DOHH2 (cell line): ENCODE measurements at regions not wholly inside any gene's neighbourhood (a gene's known extent, or its start where the extent isn't known, plus 50 kb on each side); places are given as distances from the start of the nearest gene placed in this dataset.

Source experiments
- H3F3A ChIP-seq: fragments of 200-600 bp; sonication (generic), shearing (Covaris generic); 2 replicates; pipeline ENCODE4 v1.6.0; 2016; ENCODE audit warnings: antibody characterized with exemption, mild to moderate bottlenecking; ENCODE audit not compliant: control insufficient read depth, insufficient read depth
- H3K27ac ChIP-seq: fragments of 200-600 bp; sonication (generic); 2 replicates; pipeline ENCODE4 v1.5.1; 2014; ENCODE audit warnings: low read depth, mild to moderate bottlenecking, low read length, moderate library complexity
- H3K27me3 ChIP-seq: fragments of 200-600 bp; sonication (generic); 2 replicates; pipeline ENCODE4 v1.6.1; 2014; ENCODE audit warnings: mild to moderate bottlenecking, low read length, mixed read lengths; ENCODE audit not compliant: control insufficient read depth
- H3K36me3 ChIP-seq: fragments of 200-600 bp; sonication (generic); 2 replicates; pipeline ENCODE4 v1.6.1; 2014; ENCODE audit warnings: mild to moderate bottlenecking, low read length, moderate library complexity, mixed read lengths; ENCODE audit not compliant: control insufficient read depth
- H3K4me1 ChIP-seq: fragments of 200-600 bp; sonication (generic); 2 replicates; pipeline ENCODE4 v1.6.1; 2014; ENCODE audit warnings: mild to moderate bottlenecking, low read length, mixed read lengths; ENCODE audit not compliant: control insufficient read depth
- H3K4me2 ChIP-seq: fragments of 200-600 bp; sonication (generic); 2 replicates; pipeline ENCODE4 v1.6.0; 2014; ENCODE audit warnings: mild to moderate bottlenecking, low read length, moderate library complexity
- H3K4me3 ChIP-seq: fragments of 200-600 bp; sonication (generic); 2 replicates; pipeline ENCODE4 v1.5.1; 2014; ENCODE audit warnings: mild to moderate bottlenecking, low read length, mixed read lengths
- H3K79me2 ChIP-seq: fragments of 200-600 bp; sonication (generic); 2 replicates; pipeline ENCODE4 v1.6.1; 2014; ENCODE audit warnings: mild to moderate bottlenecking, low read length, mixed read lengths; ENCODE audit not compliant: control insufficient read depth
- H3K9me2 ChIP-seq: fragments of 200-600 bp; sonication (generic); replicated peaks from 2 replicates; pipeline ENCODE4 v1.6.1; 2014; ENCODE audit warnings: mild to moderate bottlenecking, low read length, mixed read lengths; ENCODE audit not compliant: control insufficient read depth
- H3K9me3 ChIP-seq: fragments of 200-600 bp; sonication (generic); 2 replicates; pipeline ENCODE4 v1.6.1; 2014; ENCODE audit warnings: antibody characterized with exemption, low read length, mixed read lengths; ENCODE audit not compliant: control insufficient read depth, insufficient read depth
- H4K20me1 ChIP-seq: fragments of 200-600 bp; sonication (generic); 2 replicates; pipeline ENCODE4 v1.6.0; 2014; ENCODE audit warnings: low read depth, mild to moderate bottlenecking, antibody characterized with exemption, low read length, moderate library complexity; ENCODE audit not compliant: control insufficient read depth, insufficient read depth
- CTCF ChIP-seq: fragments of 200-600 bp; sonication (generic); IDR thresholded peaks from one replicate; pipeline ENCODE4 v1.5.1; 2014; ENCODE audit warnings: antibody characterized with exemption, mild to moderate bottlenecking, low read depth, low read length; ENCODE audit not compliant: poor library complexity, severe bottlenecking
- EZH2phosphoT487 ChIP-seq: fragments of 200-600 bp; sonication (generic); IDR thresholded peaks from 2 replicates; pipeline ENCODE4 v1.6.1; 2017; ENCODE audit warnings: borderline replicate concordance, mild to moderate bottlenecking, antibody characterized with exemption, low read length, moderate library complexity, mixed read lengths

- H3K4me2 ChIP-seq = no peak overlapping the region
Observed at GRCh38 chr13:70950664-70951063, 842.4 kb upstream of the KLHL1 start.

GRCh38 chr13:70945506-70945905, 837.3 kb upstream of the KLHL1 start:
- H3K27me3 ChIP-seq = no peaks in the 10 kb centered on the region
- H3K4me3 ChIP-seq = no peak overlapping the region
- H3K27ac ChIP-seq = no peak overlapping the region
- no peaks in the 10 kb centered on the region for H3F3A ChIP-seq
- H3K4me2 ChIP-seq = no peak overlapping the region
- no peaks in the 10 kb centered on the region for H3K9me3 ChIP-seq
- TF ChIP-seq EZH2phosphoT487 (no peak), CTCF (no peak)
- H3K79me2 ChIP-seq = no peaks in the 10 kb centered on the region
- no peaks in the 10 kb centered on the region for H3K9me2 ChIP-seq
- no peaks in the 10 kb centered on the region for H3K4me1 ChIP-seq
- no peaks in the 10 kb centered on the region for H4K20me1 ChIP-seq
- no peaks in the 10 kb centered on the region for H3K36me3 ChIP-seq

More at GRCh38 chr13:70950664-70951063, 842.4 kb upstream of the KLHL1 start:
- H3K4me1 ChIP-seq = no peaks in the 10 kb centered on the region
- no peaks in the 10 kb centered on the region for H3K27me3 ChIP-seq
- H3K27ac ChIP-seq = no peak overlapping the region
- no peaks in the 10 kb centered on the region for H4K20me1 ChIP-seq
- TF ChIP-seq CTCF = no peak
- TF ChIP-seq EZH2phosphoT487 = no peak
- H3K4me3 ChIP-seq = no peak overlapping the region
- H3K9me3 ChIP-seq = no peaks in the 10 kb centered on the region
- H3K36me3 ChIP-seq = no peaks in the 10 kb centered on the region
- no peaks in the 10 kb centered on the region for H3K79me2 ChIP-seq
- no peaks in the 10 kb centered on the region for H3K9me2 ChIP-seq
- no peaks in the 10 kb centered on the region for H3F3A ChIP-seq

DNA sequence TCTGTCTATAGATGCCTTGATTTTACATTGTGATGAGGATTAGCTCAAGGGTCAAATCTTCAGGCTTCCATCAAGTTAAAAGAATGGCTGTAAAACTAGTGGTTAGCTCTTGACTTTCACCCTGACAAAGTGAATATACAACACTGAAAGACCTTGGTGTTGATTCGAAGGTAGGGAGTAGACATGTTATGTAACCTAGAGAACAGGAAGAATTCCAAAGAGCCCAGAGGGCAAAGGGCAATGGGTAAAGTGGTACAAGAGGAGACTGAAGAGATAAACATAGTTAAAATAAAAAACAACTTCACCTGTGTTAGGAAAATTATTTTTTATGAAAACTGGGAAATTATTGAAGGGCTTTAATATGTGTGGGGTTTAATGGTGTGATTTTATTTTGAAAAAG, 833.2 kb upstream of the KLHL1 start:
- Histone ChIP-seq H3K27me3 (no peaks in the 10 kb centered on the region), H3K4me2 (no peak overlapping the region), H3K27ac (no peak overlapping the region), H3F3A (no peaks in the 10 kb centered on the region), H3K9me2 (no peaks in the 10 kb centered on the region), H3K79me2 (no peaks in the 10 kb centered on the region), H4K20me1 (no peaks in the 10 kb centered on the region), H3K9me3 (no peaks in the 10 kb centered on the region), H3K4me1 (no peaks in the 10 kb centered on the region), H3K36me3 (no peaks in the 10 kb centered on the region), H3K4me3 (no peak overlapping the region)
- TF ChIP-seq EZH2phosphoT487 (no peak), CTCF (no peak)

DNA sequence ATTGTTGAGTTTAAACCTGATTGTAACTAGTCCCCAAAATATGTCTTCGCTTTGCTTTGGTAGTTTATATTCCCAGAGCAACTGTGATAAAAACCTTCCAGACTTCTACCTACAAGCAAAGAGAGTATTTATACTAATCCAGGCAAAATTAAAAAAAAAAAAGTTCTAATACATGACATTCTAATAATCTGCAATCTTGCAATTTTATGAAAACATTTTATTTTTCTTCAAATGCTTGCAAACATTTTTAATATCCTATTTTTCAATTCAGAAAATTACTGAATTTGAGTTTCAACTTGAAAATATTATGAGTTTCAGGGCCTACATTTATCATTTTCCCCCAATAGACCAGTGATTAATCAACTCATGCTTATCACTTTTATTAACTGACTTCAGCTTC, 830.2 kb upstream of the KLHL1 start:
- Histone ChIP-seq H3K27ac (no peak overlapping the region), H4K20me1 (no peaks in the 10 kb centered on the region), H3K36me3 (no peaks in the 10 kb centered on the region), H3K4me1 (no peaks in the 10 kb centered on the region), H3K79me2 (no peaks in the 10 kb centered on the region), H3K4me2 (no peak overlapping the region), H3K27me3 (no peaks in the 10 kb centered on the region), H3F3A (no peaks in the 10 kb centered on the region), H3K9me3 (no peaks in the 10 kb centered on the region), H3K9me2 (no peaks in the 10 kb centered on the region), H3K4me3 (no peak overlapping the region)
- no peak for TF ChIP-seq EZH2phosphoT487
